H1 (cell line): ENCODE measurements at regions not wholly inside any gene's neighbourhood (a gene's known extent, or its start where the extent isn't known, plus 50 kb on each side); places are given as distances from the start of the nearest gene placed in this dataset.

Experiments
- CEBPB ChIP-seq: IDR thresholded peaks from 2 replicates; pipeline ENCODE4 v1.6.1; 2012; ENCODE audit warnings: low read depth, low read length
- POLR2AphosphoS5 ChIP-seq: IDR thresholded peaks from 2 replicates; pipeline ENCODE4 v1.6.1; 2011; ENCODE audit warnings: low read depth, low read length

GRCh38 chr16:13808102-13808501, 111.9 kb upstream of the ERCC4 start:
- no peak for TF ChIP-seq POLR2AphosphoS5
- TF ChIP-seq CEBPB = no peak
